ENCODE measurements at regions not wholly inside any gene's neighbourhood (a gene's known extent, or its start where the extent isn't known, plus 50 kb on each side); places are given as distances from the start of the nearest gene placed in this dataset.

GRCh38 chr10:123512901-123513775 is 153.0 kb upstream of the GPR26 start:
- H3K4me1 Mint-ChIP-seq = no peaks in the 10 kb centered on the region
- POLR2A ChIA-PET = no interaction called here
- H3K4me3 ChIP-seq (ENCODE audit: low read length) = no peak overlapping the region
- H3K27ac ChIP-seq (ENCODE audit: low read depth, low read length) = no peak overlapping the region
- peaks cover 4 to 26% (median 9%) of the 10 kb centered on the region in 5 donors for H3K27me3 Mint-ChIP-seq
- CTCF ChIA-PET = interaction anchor here (0.6 kb wide), 1 partner anchor 57 kb away, joined by 3 read pairs; no protein-coding TSS in a partner anchor
- ATAC-seq (no peak), DNase-seq (no peak)
- H3K9me3 Mint-ChIP-seq = no peaks in the 10 kb centered on the region
- no peak overlapping the region for H3K27ac Mint-ChIP-seq
- H3K4me1 ChIP-seq (ENCODE audit: control insufficient read depth in 2 of 2, insufficient read depth in 2 of 2, low read length in 2 of 2) = no peaks in the 10 kb centered on the region
- H3K36me3 Mint-ChIP-seq = no peaks in the 10 kb centered on the region
- H3K36me3 ChIP-seq (ENCODE audit: control insufficient read depth in 2 of 3, insufficient read depth in 3 of 3, low read length in 3 of 3) = no peaks in the 10 kb centered on the region
- no peaks in the 10 kb centered on the region for H3K9me3 ChIP-seq (ENCODE audit: control insufficient read depth in 2 of 3, low read length in 3 of 3)
- no peak overlapping the region for H3K4me3 Mint-ChIP-seq
- intact Hi-C loops (cut with micrococcal nuclease) = no loop called here
- no peaks in the 10 kb centered on the region for H3K27me3 ChIP-seq (ENCODE audit: control insufficient read depth in 2 of 2, insufficient read depth in 2 of 2, low read length in 2 of 2)

DNA sequence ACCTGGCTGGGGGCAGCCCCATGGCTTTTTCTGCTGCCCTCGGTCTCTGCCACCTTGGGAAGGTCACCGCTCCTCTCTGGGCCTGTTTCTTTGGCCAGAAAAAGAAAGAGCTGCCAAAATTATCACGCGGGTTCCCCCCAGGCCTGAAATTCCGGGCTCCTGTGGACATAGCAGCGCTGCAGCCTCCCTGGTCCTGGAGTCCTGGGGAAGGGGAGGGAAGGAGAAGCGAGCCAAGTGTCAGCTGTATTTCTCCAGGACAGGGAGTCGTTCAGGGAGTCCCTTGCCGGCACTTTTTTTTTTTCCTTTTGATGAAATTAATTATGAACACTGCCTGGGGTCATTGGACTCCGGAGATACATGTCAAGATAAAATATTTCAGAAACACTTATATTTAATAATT is 152.3 kb upstream of the GPR26 start:
- Mint-ChIP-seq H3K4me1 (no peaks in the 10 kb centered on the region), H3K27me3 (peaks cover 4 to 26% (median 9%) of the 10 kb centered on the region in 5 donors), H3K4me3 (no peak overlapping the region), H3K36me3 (no peaks in the 10 kb centered on the region), H3K27ac (no peak overlapping the region), H3K9me3 (no peaks in the 10 kb centered on the region)
- H3K27me3 ChIP-seq (ENCODE audit: control insufficient read depth in 2 of 2, insufficient read depth in 2 of 2, low read length in 2 of 2) = no peaks in the 10 kb centered on the region
- no peaks in the 10 kb centered on the region for H3K9me3 ChIP-seq (ENCODE audit: control insufficient read depth in 2 of 3, low read length in 3 of 3)
- DNase-seq = no peak
- H3K4me3 ChIP-seq (ENCODE audit: low read length) = no peak overlapping the region
- no peaks in the 10 kb centered on the region for H3K4me1 ChIP-seq (ENCODE audit: control insufficient read depth in 2 of 2, insufficient read depth in 2 of 2, low read length in 2 of 2)
- ChIA-PET POLR2A (no interaction called here), CTCF (no interaction called here)
- H3K36me3 ChIP-seq (ENCODE audit: control insufficient read depth in 2 of 3, insufficient read depth in 3 of 3, low read length in 3 of 3) = no peaks in the 10 kb centered on the region
- intact Hi-C loops (cut with micrococcal nuclease) = no loop called here
- no peak overlapping the region for H3K27ac ChIP-seq (ENCODE audit: low read depth, low read length)
- ATAC-seq = no peak

GRCh38 chr10:123514996-123515395 is 151.2 kb upstream of the GPR26 start:
- Mint-ChIP-seq H3K27me3 (peaks cover 4 to 33% (median 9%) of the 10 kb centered on the region in 5 donors), H3K4me1 (no peaks in the 10 kb centered on the region), H3K36me3 (no peaks in the 10 kb centered on the region), H3K4me3 (no peak overlapping the region), H3K27ac (no peak overlapping the region), H3K9me3 (no peaks in the 10 kb centered on the region)
- intact Hi-C loops (cut with micrococcal nuclease) = no loop called here
- Histone ChIP-seq H3K4me3 (ENCODE audit: low read length) (no peak overlapping the region), H3K4me1 (ENCODE audit: control insufficient read depth in 2 of 2, insufficient read depth in 2 of 2, low read length in 2 of 2) (no peaks in the 10 kb centered on the region), H3K27me3 (ENCODE audit: control insufficient read depth in 2 of 2, insufficient read depth in 2 of 2, low read length in 2 of 2) (no peaks in the 10 kb centered on the region), H3K9me3 (ENCODE audit: control insufficient read depth in 2 of 3, low read length in 3 of 3) (no peaks in the 10 kb centered on the region), H3K36me3 (ENCODE audit: control insufficient read depth in 2 of 3, insufficient read depth in 3 of 3, low read length in 3 of 3) (no peaks in the 10 kb centered on the region), H3K27ac (ENCODE audit: low read depth, low read length) (no peak overlapping the region)
- CTCF ChIA-PET = no interaction called here
- POLR2A ChIA-PET = no interaction called here
- no peak for DNase-seq
- no peak for ATAC-seq

- Mint-ChIP-seq H3K4me1 (no peaks in the 10 kb centered on the region), H3K9me3 (no peaks in the 10 kb centered on the region), H3K27me3 (peaks cover 4 to 30% (median 9%) of the 10 kb centered on the region in 5 donors), H3K4me3 (no peak overlapping the region), H3K27ac (no peak overlapping the region), H3K36me3 (no peaks in the 10 kb centered on the region)
- no peaks in the 10 kb centered on the region for H3K4me1 ChIP-seq (ENCODE audit: control insufficient read depth in 2 of 2, insufficient read depth in 2 of 2, low read length in 2 of 2)
- intact Hi-C loops (cut with micrococcal nuclease) = no loop called here
- no peaks in the 10 kb centered on the region for H3K9me3 ChIP-seq (ENCODE audit: control insufficient read depth in 2 of 3, low read length in 3 of 3)
- H3K27ac ChIP-seq (ENCODE audit: low read depth, low read length) = no peak overlapping the region
- H3K27me3 ChIP-seq (ENCODE audit: control insufficient read depth in 2 of 2, insufficient read depth in 2 of 2, low read length in 2 of 2) = no peaks in the 10 kb centered on the region
- no peak overlapping the region for H3K4me3 ChIP-seq (ENCODE audit: low read length)
- ChIA-PET CTCF (no interaction called here), POLR2A (interaction anchor here (0.5 kb wide), 1 partner anchor 211 kb away, joined by 3 read pairs; no protein-coding TSS in a partner anchor)
- ATAC-seq = no peak
- H3K36me3 ChIP-seq (ENCODE audit: control insufficient read depth in 2 of 3, insufficient read depth in 3 of 3, low read length in 3 of 3) = no peaks in the 10 kb centered on the region
- DNase-seq = no peak
Measured at GRCh38 chr10:123515661-123516060, 150.5 kb upstream of the GPR26 start.

GRCh38 chr10:123516291-123516690 is 149.9 kb upstream of the GPR26 start:
- Mint-ChIP-seq H3K27ac (no peak overlapping the region), H3K36me3 (no peaks in the 10 kb centered on the region), H3K4me1 (no peaks in the 10 kb centered on the region), H3K27me3 (peaks cover 4 to 30% (median 9%) of the 10 kb centered on the region in 5 donors), H3K9me3 (no peaks in the 10 kb centered on the region), H3K4me3 (no peak overlapping the region)
- ATAC-seq (no peak), DNase-seq (no peak)
- no peak overlapping the region for H3K4me3 ChIP-seq (ENCODE audit: low read length)
- no peak overlapping the region for H3K27ac ChIP-seq (ENCODE audit: low read depth, low read length)
- POLR2A ChIA-PET = interaction anchor here (0.5 kb wide), 1 partner anchor 211 kb away, joined by 3 read pairs; no protein-coding TSS in a partner anchor
- CTCF ChIA-PET = no interaction called here
- H3K9me3 ChIP-seq (ENCODE audit: control insufficient read depth in 2 of 3, low read length in 3 of 3) = no peaks in the 10 kb centered on the region
- intact Hi-C loops (cut with micrococcal nuclease) = no loop called here
- no peaks in the 10 kb centered on the region for H3K4me1 ChIP-seq (ENCODE audit: control insufficient read depth in 2 of 2, insufficient read depth in 2 of 2, low read length in 2 of 2)
- H3K27me3 ChIP-seq (ENCODE audit: control insufficient read depth in 2 of 2, insufficient read depth in 2 of 2, low read length in 2 of 2) = no peaks in the 10 kb centered on the region
- H3K36me3 ChIP-seq (ENCODE audit: control insufficient read depth in 2 of 3, insufficient read depth in 3 of 3, low read length in 3 of 3) = no peaks in the 10 kb centered on the region

- Mint-ChIP-seq H3K4me1 (no peaks in the 10 kb centered on the region), H3K9me3 (peaks cover 0 to 2% (median 0%) of the 10 kb centered on the region in 11 donors), H3K27me3 (peaks cover 4 to 34% (median 9%) of the 10 kb centered on the region in 5 donors), H3K36me3 (no peaks in the 10 kb centered on the region), H3K27ac (no peak overlapping the region), H3K4me3 (no peak overlapping the region)
- intact Hi-C loops (cut with micrococcal nuclease) = no loop called here
- ATAC-seq (no peak), DNase-seq (no peak)
- H3K4me3 ChIP-seq (ENCODE audit: low read length) = no peak overlapping the region
- no peaks in the 10 kb centered on the region for H3K4me1 ChIP-seq (ENCODE audit: control insufficient read depth in 2 of 2, insufficient read depth in 2 of 2, low read length in 2 of 2)
- no peaks in the 10 kb centered on the region for H3K27me3 ChIP-seq (ENCODE audit: control insufficient read depth in 2 of 2, insufficient read depth in 2 of 2, low read length in 2 of 2)
- no peak overlapping the region for H3K27ac ChIP-seq (ENCODE audit: low read depth, low read length)
- no peaks in the 10 kb centered on the region for H3K9me3 ChIP-seq (ENCODE audit: control insufficient read depth in 2 of 3, low read length in 3 of 3)
- no peaks in the 10 kb centered on the region for H3K36me3 ChIP-seq (ENCODE audit: control insufficient read depth in 2 of 3, insufficient read depth in 3 of 3, low read length in 3 of 3)
- ChIA-PET CTCF (no interaction called here), POLR2A (no interaction called here)
Measured at GRCh38 chr10:123517426-123517825, 148.7 kb upstream of the GPR26 start.

GRCh38 chr10:123517901-123518300 is 148.3 kb upstream of the GPR26 start:
- intact Hi-C loops (cut with micrococcal nuclease) = no loop called here
- no peaks in the 10 kb centered on the region for H3K4me1 Mint-ChIP-seq
- peaks cover 4 to 39% (median 12%) of the 10 kb centered on the region in 5 donors for H3K27me3 Mint-ChIP-seq
- Histone ChIP-seq H3K27ac (ENCODE audit: low read depth, low read length) (no peak overlapping the region), H3K4me3 (ENCODE audit: low read length) (no peak overlapping the region), H3K27me3 (ENCODE audit: control insufficient read depth in 2 of 2, insufficient read depth in 2 of 2, low read length in 2 of 2) (no peaks in the 10 kb centered on the region), H3K9me3 (ENCODE audit: control insufficient read depth in 2 of 3, low read length in 3 of 3) (no peaks in the 10 kb centered on the region), H3K4me1 (ENCODE audit: control insufficient read depth in 2 of 2, insufficient read depth in 2 of 2, low read length in 2 of 2) (no peaks in the 10 kb centered on the region), H3K36me3 (ENCODE audit: control insufficient read depth in 2 of 3, insufficient read depth in 3 of 3, low read length in 3 of 3) (no peaks in the 10 kb centered on the region)
- no peak overlapping the region for H3K27ac Mint-ChIP-seq
- ChIA-PET CTCF (no interaction called here), POLR2A (no interaction called here)
- H3K9me3 Mint-ChIP-seq = peaks cover 0 to 2% (median 0%) of the 10 kb centered on the region in 11 donors
- H3K4me3 Mint-ChIP-seq = no peak overlapping the region
- DNase-seq (no peak), ATAC-seq (no peak)
- no peaks in the 10 kb centered on the region for H3K36me3 Mint-ChIP-seq

Measured in naive thymus-derived CD4-positive, alpha-beta T cell (primary cell).